Right lobe of liver (tissue), 4 donors: ENCODE measurements at regions not wholly inside any gene's neighbourhood (a gene's known extent, or its start where the extent isn't known, plus 50 kb on each side); places are given as distances from the start of the nearest gene placed in this dataset.

Experiments
- CTCF ChIP-seq, 4 donors: fragments of 200-600 bp in 3 of 4; fragments of 450-650 bp in 1 of 4; IDR thresholded peaks; one replicate each; pipeline versions ENCODE4 v1.5.1 to v1.8.0; 2016 to 2022; ENCODE audit warnings: antibody characterized with exemption in 4 of 4, mild to moderate bottlenecking in 2 of 4
- POLR2A ChIP-seq: fragments of 450-650 bp; IDR thresholded peaks from one replicate; pipeline ENCODE4 v1.6.1; 2017; ENCODE audit warnings: antibody characterized with exemption, mild to moderate bottlenecking
- donor health status: DM: no; HTN: no; CAD: no.
- donor health status: DM: no; HTN: no; CAD: no.
- donor health status: DM: no; HTN: yes; CAD: no.

DNA sequence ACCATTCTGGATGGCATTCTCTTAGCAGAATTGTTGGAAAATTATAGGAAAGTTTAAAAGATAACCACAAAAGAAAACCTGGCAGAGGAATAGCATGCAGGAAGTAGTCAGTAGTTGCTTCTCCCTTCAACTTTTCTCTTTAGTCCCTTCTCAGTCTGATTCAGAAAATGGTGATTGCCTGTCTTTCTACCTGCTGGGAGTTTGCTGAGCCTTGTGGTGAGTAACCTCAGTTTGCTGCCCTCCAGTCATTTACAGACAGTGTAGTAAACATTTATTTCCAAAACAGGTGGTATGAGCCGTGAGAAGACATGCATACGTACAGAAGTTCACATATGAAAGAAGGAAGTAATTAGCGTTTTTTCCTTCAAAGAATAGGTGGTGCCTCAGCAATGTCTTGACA lies 224.7 kb upstream of the POU1F1 start:
- no peak for TF ChIP-seq POLR2A
- TF ChIP-seq CTCF (IDR thresholded peaks at IDR 0.05), result no peak
